ENCODE measurements at regions not wholly inside any gene's neighbourhood (a gene's known extent, or its start where the extent isn't known, plus 50 kb on each side); places are given as distances from the start of the nearest gene placed in this dataset.

GRCh38 chr20:24160563-24161281 is 172.1 kb upstream of the GGTLC1 start:
- Mint-ChIP-seq H3K4me1 (peaks cover 17% of the 10 kb centered on the region), H3K9me3 (peaks cover 21% of the 10 kb centered on the region), H3K27ac (no peak overlapping the region), H3K36me3 (ENCODE audit: low read depth) (peaks cover 9% of the 10 kb centered on the region), H3K27me3 (ENCODE audit: low read depth, poor library complexity) (no peaks in the 10 kb centered on the region), H3K4me3 (no peak overlapping the region)
- peak; percentile 81 for TF ChIP-seq CTCF (IDR thresholded peaks at IDR 0.05)
- peak; percentile 51 for DNase-seq

DNA sequence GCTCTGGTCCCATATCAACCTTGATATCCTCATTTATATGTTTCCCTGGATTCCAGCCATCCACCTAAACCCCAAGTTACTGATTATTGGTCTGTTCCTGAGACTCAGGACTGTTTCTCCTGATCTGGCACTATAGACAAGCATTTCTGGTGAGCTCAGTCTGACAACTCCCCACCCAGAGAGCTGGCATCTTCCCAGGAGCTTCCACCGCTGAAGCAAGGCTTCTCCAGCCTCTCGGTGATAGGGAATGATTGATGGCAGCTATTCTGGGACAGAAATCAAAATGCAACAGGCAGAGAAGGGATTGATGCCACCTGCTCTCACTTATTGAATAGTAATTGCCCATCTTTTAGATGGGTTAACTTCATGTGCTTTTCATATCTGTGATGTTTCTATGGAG is 169.7 kb upstream of the GGTLC1 start:
- peaks cover 11% of the 10 kb centered on the region for H3K9me3 Mint-ChIP-seq
- H3K27ac Mint-ChIP-seq = no peak overlapping the region
- H3K4me1 Mint-ChIP-seq = no peaks in the 10 kb centered on the region
- H3K4me3 Mint-ChIP-seq = no peak overlapping the region
- no peak for TF ChIP-seq CTCF (IDR thresholded peaks at IDR 0.05)
- peaks cover 4% of the 10 kb centered on the region for H3K36me3 Mint-ChIP-seq (ENCODE audit: low read depth)
- H3K27me3 Mint-ChIP-seq (ENCODE audit: low read depth, poor library complexity) = no peaks in the 10 kb centered on the region
- DNase-seq = no peak

DNA sequence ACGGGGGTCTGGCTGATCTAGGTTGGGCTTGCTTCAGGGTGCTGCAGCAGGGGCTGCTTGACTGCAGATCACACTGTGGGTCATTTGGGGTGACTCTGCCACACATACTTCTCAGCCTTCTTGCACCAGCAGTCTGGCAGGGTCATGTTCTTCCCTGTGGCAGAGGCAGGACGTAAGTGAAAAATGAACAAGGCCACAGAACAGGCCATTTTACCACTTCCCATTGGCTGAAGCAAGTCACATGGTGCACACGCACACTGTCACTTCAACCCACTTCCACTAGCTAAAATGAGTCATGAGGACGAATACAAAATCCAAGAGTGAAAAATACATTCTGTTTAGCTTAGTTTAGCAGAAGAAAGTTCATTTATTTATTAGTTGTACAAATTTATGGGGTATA is 168.6 kb upstream of the GGTLC1 start:
- no peaks in the 10 kb centered on the region for H3K4me1 Mint-ChIP-seq

DNA sequence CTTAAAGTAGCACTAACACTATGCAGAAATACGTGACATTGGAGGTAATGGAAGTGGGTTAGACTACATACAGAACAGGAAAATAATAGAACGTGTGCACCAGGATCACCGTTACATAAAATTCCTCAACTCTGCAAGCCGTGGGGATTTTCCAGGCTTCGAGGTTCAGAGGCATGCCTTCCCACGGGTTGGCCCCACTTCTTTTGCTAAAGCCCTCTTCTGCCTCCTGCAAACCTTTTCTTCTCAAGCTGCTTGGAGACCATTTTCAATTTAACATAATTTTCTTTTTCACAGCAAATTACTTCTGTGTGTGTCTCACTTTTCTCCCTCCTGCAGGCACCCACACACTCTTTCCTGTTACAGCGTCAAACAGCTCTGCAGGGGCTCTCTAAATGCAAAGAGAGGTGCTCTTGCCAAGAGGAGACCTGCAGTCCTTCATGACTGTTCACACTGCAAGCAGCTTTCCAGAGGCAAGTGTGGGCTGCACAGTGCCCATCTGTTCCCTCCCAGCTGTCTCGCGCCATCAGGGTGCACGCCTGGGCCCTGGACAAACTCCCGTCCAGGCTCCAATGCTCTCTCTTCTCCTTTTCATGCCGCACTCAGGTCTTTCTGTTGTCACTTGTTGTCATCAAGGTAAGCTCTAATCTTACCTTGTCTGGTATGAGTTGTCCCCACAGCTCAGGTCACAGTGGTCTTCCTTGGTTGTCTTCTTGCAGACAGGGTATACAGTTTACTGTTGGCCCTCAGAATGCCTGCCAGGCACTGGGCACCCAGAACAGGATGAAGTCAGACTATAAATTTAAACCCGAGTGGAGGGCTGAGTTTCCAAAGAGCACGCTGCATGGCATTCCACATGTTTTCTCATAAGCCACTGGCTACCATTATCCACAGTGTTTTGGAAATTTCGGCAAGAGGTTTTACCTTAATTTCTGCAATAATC is 164.8 kb upstream of the GGTLC1 start:
- no peak for DNase-seq
- Mint-ChIP-seq H3K9me3 (no peaks in the 10 kb centered on the region), H3K4me3 (no peak overlapping the region), H3K27ac (no peak overlapping the region), H3K27me3 (ENCODE audit: low read depth, poor library complexity) (peaks cover 8% of the 10 kb centered on the region), H3K36me3 (ENCODE audit: low read depth) (no peaks in the 10 kb centered on the region), H3K4me1 (peaks cover 5% of the 10 kb centered on the region)
- TF ChIP-seq CTCF (IDR thresholded peaks at IDR 0.05) = no peak

More for the DNA sequence above, 168.6 kb upstream of the GGTLC1 start:
- H3K9me3 Mint-ChIP-seq = peaks cover under 1% of the 10 kb centered on the region
- DNase-seq = no peak
- H3K4me3 Mint-ChIP-seq = no peak overlapping the region
- H3K27ac Mint-ChIP-seq = no peak overlapping the region
- TF ChIP-seq CTCF (IDR thresholded peaks at IDR 0.05) = no peak
- no peaks in the 10 kb centered on the region for H3K27me3 Mint-ChIP-seq (ENCODE audit: low read depth, poor library complexity)
- H3K36me3 Mint-ChIP-seq (ENCODE audit: low read depth) = no peaks in the 10 kb centered on the region

- Mint-ChIP-seq H3K9me3 (no peaks in the 10 kb centered on the region), H3K27ac (no peak overlapping the region), H3K4me1 (peaks cover 5% of the 10 kb centered on the region), H3K4me3 (no peak overlapping the region), H3K36me3 (ENCODE audit: low read depth) (no peaks in the 10 kb centered on the region), H3K27me3 (ENCODE audit: low read depth, poor library complexity) (peaks cover 10% of the 10 kb centered on the region)
- no peak for TF ChIP-seq CTCF (IDR thresholded peaks at IDR 0.05)
- DNase-seq = no peak
Measured at GRCh38 chr20:24151621-24152294, 163.2 kb upstream of the GGTLC1 start.

Measured in nephron progenitor cell (in vitro differentiated cells).